Glomerular visceral epithelial cell (primary cell): ENCODE measurements at regions not wholly inside any gene's neighbourhood (a gene's known extent, or its start where the extent isn't known, plus 50 kb on each side); places are given as distances from the start of the nearest gene placed in this dataset.
A peak's percentile ranks its signal among the peaks of the same experiment; 100 is the strongest.
"Not testable (repeated sequence)": the region's sequence is repeated elsewhere in the genome, so short reads cannot be mapped to it uniquely, and the experiment has no call there.

Experiments
- DNase-seq: peaks from one replicate; pipeline ENCODE4 v3.0.0-alpha.2; 2016; ENCODE audit errors: extremely low spot score

- DNase-seq = no peak
Observed at GRCh38 chr3:8307545-8308110, 194.0 kb upstream of the LMCD1 start.

- DNase-seq = no peak
Observed at GRCh38 chr3:8311321-8311720, 190.3 kb upstream of the LMCD1 start.

GRCh38 chr3:8312685-8313084 is 188.9 kb upstream of the LMCD1 start:
- no peak for DNase-seq

GRCh38 chr3:8313560-8314267 is 187.9 kb upstream of the LMCD1 start:
- no peak for DNase-seq

GRCh38 chr3:8315526-8315925 is 186.1 kb upstream of the LMCD1 start:
- not testable (repeated sequence) for DNase-seq

GRCh38 chr3:8317661-8318649 is 183.7 kb upstream of the LMCD1 start:
- DNase-seq = peak; percentile 13

GRCh38 chr3:8319935-8320634 is 181.5 kb upstream of the LMCD1 start:
- peak; percentile 58 for DNase-seq

- no peak for DNase-seq
Observed at GRCh38 chr3:8320711-8321458, 180.7 kb upstream of the LMCD1 start.

GRCh38 chr3:8324747-8325146 is 176.9 kb upstream of the LMCD1 start:
- DNase-seq = peak; percentile 5

GRCh38 chr3:8325306-8325705 is 176.3 kb upstream of the LMCD1 start:
- DNase-seq = no peak

- not testable (repeated sequence) for DNase-seq
Observed at GRCh38 chr3:8325833-8326232, 175.8 kb upstream of the LMCD1 start.

- DNase-seq = no peak
Observed at GRCh38 chr3:8327739-8328138, 173.9 kb upstream of the LMCD1 start.

GRCh38 chr3:8328967-8329366 is 172.7 kb upstream of the LMCD1 start:
- DNase-seq = no peak

GRCh38 chr3:8329598-8329997 is 172.0 kb upstream of the LMCD1 start:
- no peak for DNase-seq

- no peak for DNase-seq
Observed at GRCh38 chr3:8336456-8336855, 165.2 kb upstream of the LMCD1 start.

- DNase-seq = no peak
Observed at GRCh38 chr3:8338424-8338823, 163.2 kb upstream of the LMCD1 start.

GRCh38 chr3:8341821-8342247 is 159.8 kb upstream of the LMCD1 start:
- no peak for DNase-seq

- no peak for DNase-seq
Observed at GRCh38 chr3:8343058-8343457, 158.6 kb upstream of the LMCD1 start.

- no peak for DNase-seq
Observed at GRCh38 chr3:8345398-8345797, 156.2 kb upstream of the LMCD1 start.

GRCh38 chr3:8348076-8348475 is 153.5 kb upstream of the LMCD1 start:
- DNase-seq = no peak

GRCh38 chr3:8352475-8352874 is 149.1 kb upstream of the LMCD1 start:
- DNase-seq = no peak
